GM10248 (cell line): ENCODE measurements at regions not wholly inside any gene's neighbourhood (a gene's known extent, or its start where the extent isn't known, plus 50 kb on each side); places are given as distances from the start of the nearest gene placed in this dataset.

ENCODE experiments used
- CTCF ChIA-PET: fragments of 300-600 bp; sonication (Branson Sonifier 250); formaldehyde crosslinking; extraction: SDS; loops from one replicate; lab custom pipeline; 2021; ENCODE audit warnings: antibody characterized with exemption; lab: Yijun Ruan, JAX
- POLR2A ChIA-PET: fragments of 350-650 bp; sonication (Branson Sonifier 250); formaldehyde crosslinking; extraction: SDS; loops from one replicate; lab custom pipeline; 2020; ENCODE audit warnings: antibody characterized with exemption; lab: Yijun Ruan, JAX
- DNase-seq: peaks from one replicate; pipeline ENCODE4 v3.0.0; 2012; ENCODE audit errors: extremely low spot score
- TF ChIP-seq, protein P1 (sequence below): IDR thresholded peaks from 2 replicates; pipeline ENCODE4 v1.5.1; 2012; ENCODE audit warnings: mild to moderate bottlenecking, low read depth; ENCODE audit errors: extremely low read depth, missing control alignments, control extremely low read depth

DNA sequence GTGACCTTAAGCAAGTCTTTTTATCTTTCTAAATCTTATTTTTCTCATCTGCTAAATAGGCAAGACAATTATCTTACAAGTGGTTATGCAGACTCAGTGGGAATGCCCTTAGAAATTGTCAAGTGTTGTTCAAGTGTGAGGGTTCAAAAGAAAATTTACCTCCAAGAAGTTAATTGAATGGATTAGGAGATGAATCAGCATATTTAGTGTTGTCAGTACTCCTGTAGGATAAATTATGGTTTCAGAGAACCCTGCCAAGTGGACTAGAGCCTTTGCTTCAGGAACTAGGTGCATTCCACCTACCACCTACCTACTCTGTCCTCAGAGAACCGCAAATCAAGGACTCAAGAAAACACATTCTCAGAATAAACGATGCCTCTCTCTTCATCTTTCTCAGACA lies 69.8 kb upstream of the KCTD1 start:
- POLR2A ChIA-PET = no interaction called here
- TF ChIP-seq, protein P1, sequence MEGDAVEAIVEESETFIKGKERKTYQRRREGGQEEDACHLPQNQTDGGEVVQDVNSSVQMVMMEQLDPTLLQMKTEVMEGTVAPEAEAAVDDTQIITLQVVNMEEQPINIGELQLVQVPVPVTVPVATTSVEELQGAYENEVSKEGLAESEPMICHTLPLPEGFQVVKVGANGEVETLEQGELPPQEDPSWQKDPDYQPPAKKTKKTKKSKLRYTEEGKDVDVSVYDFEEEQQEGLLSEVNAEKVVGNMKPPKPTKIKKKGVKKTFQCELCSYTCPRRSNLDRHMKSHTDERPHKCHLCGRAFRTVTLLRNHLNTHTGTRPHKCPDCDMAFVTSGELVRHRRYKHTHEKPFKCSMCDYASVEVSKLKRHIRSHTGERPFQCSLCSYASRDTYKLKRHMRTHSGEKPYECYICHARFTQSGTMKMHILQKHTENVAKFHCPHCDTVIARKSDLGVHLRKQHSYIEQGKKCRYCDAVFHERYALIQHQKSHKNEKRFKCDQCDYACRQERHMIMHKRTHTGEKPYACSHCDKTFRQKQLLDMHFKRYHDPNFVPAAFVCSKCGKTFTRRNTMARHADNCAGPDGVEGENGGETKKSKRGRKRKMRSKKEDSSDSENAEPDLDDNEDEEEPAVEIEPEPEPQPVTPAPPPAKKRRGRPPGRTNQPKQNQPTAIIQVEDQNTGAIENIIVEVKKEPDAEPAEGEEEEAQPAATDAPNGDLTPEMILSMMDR = no peak
- no peak for DNase-seq
- CTCF ChIA-PET = interaction anchor here (1.3 to 2.0 kb wide), 2 partner anchors 11 to 20 kb away, joined by 3 to 7 read pairs; no protein-coding TSS in a partner anchor

DNA sequence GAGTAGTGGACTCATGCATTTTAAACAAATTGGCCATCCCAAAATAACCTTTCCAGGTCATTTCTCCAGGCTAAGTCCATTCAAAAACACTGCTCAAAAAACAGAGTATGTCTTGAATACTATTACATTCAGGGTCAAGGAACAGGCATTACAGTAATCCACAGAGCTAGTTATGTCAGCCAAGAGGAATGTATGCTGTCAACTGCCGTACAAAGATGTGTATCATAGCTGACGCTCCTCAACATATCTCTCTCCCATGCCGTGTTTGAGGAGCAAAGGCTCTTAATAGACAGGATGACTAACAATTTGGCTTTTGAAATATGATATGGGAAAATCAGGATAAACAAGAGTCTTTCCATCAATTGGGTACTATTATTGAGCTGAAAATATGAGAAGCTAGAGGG lies 68.8 kb upstream of the KCTD1 start:
- TF ChIP-seq, protein P1 = no peak
- DNase-seq = no peak
- POLR2A ChIA-PET = no interaction called here
- CTCF ChIA-PET = interaction anchor here (1.3 kb wide), 1 partner anchor 12 kb away, joined by 3 read pairs; no protein-coding TSS in a partner anchor

DNA sequence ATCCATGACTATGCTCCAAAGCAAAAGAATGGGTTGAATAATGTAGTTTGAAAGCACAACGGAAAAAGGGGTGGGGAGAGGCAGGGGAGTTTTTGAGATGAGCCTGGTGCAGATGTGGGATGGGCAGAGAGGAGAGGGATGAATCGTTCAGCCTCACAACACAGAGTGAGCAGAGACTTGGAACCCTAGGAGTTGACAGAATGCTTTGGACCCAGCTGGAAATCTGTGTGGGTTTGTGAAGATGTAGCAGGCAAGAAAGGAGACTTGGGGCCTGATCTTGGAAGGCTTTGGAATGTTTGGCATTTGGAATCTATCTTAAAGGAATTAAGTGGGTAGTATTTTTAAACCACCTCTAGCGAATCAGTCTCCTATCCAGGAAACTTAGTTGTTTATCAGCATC lies 66.0 kb upstream of the KCTD1 start:
- ChIA-PET CTCF (interaction anchor here (0.9 to 1.5 kb wide), 2 partner anchors 9 to 13 kb away, joined by 3 read pairs; no protein-coding TSS in a partner anchor), POLR2A (no interaction called here)
- TF ChIP-seq, protein P1 = no peak
- no peak for DNase-seq
